ACHN (cell line): ENCODE measurements at regions not wholly inside any gene's neighbourhood (a gene's known extent, or its start where the extent isn't known, plus 50 kb on each side); places are given as distances from the start of the nearest gene placed in this dataset.

Experiments
- DNase-seq: peaks from one replicate; pipeline ENCODE4 v3.0.0-alpha.2; 2015
- in situ Hi-C: cut with HindIII; loops from 2 replicates; pipeline ENCODE4 v1.10.0; 2017; ENCODE audit warnings: low sequenced_read_pairs, low pct_ligation_motif_present, low pct_unique_long_range_greater_than_20kb

DNA sequence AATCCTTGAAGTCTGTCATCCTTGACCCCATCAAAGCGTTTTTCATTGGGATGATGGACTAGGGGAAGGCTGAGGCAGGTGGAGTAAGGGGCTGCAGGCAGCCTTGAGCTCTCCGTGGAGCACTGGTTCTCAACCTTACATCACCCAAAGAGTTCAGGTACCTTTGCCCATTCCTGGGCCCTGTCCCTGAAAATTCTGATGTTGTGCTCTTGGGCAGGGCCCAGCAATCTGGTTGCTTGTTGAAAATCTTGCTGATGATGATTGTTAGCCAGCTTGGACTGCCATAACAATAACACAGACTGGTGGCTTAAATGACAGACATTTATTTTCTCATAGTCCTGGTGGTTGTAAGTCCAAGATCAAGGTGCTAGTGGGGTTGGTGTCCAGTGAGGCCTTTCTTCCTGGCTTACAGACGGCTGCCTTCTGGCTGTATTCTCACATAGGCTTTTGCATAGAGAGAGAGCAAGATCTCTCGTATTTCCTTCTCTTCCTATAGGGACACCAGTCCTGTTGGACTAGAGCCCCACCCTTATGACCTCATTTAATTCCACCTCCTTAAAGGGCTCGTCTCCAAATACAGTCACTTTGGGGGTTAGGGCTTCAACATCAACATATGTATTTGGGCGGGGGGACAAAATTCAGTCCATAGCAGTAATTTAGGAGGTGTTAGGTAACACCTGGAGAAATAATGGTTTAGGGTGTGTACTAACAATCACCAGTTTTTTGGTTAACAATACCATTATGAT lies 104.9 kb downstream of the PLEKHG1 start:
- in situ Hi-C loops, result no loop called here
- DNase-seq, result no peak

DNA sequence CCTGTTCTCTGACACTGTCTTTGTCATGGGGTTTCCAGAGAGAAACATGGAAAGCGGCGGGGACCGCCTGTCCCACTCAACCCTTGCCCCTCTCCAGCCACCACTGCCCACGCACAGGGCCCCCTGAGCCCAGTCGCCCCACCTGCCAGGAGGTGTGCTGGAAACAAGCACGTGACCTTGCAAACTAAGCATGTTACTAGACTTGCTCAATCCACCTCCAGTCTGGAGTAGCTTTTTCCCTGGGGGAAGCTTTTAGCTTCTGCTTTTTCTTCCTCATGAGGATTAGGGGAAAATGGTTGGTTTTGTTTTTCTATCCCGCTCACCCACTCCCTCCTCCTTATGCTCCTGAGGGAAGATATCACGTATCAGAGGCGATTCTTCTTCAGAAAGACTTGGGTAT lies 105.7 kb downstream of the PLEKHG1 start:
- DNase-seq, result no peak
- in situ Hi-C loops, result no loop called here

DNA sequence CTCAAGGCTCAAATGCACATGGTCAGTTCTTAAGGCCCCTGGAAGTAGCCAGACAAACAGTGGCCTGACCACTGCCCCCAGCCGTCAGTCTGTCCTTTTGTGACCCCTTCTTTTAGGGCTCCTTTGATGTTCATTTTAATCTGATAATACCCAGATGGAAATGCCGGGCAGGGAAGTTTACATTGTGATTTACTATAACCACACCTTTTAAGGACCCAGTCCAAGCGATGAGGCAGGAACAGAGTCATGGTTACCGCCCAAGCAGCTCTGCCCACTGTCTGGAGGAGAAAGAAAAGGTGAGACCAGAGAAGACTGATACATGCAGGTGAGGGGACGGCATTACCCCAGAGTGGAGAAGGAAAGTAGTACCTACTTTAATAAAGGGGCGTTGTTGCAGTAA lies 110.6 kb downstream of the PLEKHG1 start:
- in situ Hi-C loops, result no loop called here
- no peak for DNase-seq

DNA sequence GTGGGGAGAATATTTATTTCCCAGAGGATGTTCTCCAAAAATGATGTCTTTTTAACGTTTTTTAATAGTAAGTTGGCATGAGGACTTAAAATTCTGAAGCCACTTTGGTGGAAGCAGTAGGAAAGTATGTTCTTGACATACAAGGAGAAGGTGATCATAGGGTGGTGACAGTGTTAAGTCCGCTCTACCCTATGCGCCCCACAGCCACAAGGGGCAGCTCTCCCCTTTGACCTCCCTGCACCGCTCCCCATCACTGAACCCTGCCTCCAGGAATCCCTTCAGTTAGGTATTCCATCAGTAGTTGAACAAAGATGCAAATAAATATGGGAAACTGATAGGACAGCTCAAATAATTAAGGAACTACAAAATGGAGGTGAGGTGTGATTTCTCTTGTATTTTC lies 111.4 kb downstream of the PLEKHG1 start:
- DNase-seq, result no peak
- in situ Hi-C loops, result no loop called here

DNA sequence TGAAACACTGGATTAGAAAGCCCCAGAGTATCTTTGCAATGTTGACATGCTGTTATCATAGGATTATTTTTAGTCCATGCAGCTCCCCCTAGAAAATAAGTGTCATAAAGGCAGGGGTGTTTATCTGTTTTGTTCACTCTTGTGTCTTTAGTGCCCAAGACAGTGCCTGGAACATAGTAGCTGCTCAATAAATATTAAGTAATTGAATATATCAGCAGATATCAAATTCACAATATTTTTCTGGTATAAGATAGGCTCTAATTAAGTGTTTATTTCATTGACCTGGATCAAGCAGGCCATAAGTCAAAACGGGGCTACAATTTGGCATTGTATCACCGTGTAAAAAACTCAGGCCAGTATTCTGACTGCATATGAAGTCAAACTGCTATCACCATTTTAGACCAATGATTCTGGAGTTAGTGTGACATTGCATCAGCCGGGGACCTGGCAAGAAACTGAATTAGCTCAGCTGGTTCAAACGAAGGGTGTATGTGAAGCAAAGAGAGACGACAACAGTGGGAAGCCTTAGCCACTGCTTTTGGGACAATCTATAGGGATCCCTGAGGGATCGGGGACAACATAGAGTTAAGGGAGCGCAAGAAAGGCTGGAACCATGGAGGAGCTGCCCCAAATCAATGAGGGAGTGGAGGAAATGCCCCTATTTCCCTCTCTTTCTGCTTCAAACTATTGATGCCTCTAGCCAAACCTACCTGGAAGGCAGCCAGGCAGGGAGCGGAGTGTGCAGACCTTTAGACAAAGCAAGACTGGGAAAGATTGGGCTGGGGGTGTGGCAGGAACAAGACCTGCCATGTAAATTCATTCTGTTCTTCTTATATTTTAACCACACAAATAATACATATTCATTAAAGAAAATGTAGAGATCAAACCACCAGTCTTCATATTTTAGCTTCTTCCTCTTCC lies 112.2 kb downstream of the PLEKHG1 start:
- in situ Hi-C loops, result no loop called here
- DNase-seq, result no peak

DNA sequence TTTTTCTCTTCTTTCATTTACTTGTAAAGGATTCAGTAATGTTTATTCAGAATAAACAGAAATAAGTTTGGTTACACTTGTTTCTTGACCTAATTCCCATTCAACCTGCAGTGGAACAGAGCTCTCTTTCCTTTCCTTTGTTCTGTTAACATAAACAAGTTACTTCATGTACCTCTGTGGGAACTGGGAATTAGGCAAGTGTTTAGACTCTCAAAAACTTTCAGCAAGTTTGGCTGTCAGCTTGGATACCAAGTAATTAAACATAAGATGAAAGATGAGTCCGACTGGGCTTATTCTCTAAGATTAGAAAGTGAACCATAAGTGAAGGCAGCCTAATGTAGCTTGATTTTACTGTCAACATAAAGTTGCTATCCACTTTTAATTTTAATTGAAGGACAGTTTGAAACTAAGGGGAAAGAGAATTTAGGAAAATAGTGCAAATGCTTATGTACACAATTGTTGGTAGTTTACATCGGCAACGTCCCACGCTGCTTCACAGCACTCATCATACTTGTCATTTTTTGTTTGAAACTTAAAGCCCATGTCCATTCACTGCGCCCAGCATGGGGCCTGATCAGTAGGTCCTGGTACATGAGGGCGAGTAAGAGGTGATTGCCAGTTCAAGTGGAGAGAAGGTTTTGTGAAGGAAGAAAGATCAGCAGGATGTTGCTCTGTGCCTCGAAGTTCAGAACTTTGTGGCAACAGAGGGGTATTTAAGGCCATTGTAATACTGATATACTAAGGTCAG lies 113.0 kb downstream of the PLEKHG1 start:
- DNase-seq, result no peak
- in situ Hi-C loops, result no loop called here

DNA sequence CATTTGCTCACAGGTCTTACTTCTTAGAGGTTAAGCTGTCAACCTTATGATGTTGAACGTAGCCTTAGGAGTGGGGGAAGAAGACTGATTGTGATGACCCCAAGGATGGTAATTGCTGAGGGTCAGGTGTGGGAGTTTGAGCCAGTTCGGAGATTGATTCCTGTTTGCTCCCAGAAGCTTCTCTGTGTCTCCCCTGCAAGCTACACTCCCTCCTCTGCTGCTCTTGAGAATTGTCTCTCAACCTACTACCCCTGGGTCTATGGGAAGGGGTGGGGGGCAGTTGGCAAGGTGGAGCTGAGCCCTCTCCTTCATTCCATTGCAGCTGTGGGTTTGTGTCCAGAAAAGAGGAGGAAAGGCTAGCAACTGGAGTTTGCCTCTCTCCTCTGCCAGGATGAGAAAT lies 113.8 kb downstream of the PLEKHG1 start:
- in situ Hi-C loops, result no loop called here
- DNase-seq, result no peak

DNA sequence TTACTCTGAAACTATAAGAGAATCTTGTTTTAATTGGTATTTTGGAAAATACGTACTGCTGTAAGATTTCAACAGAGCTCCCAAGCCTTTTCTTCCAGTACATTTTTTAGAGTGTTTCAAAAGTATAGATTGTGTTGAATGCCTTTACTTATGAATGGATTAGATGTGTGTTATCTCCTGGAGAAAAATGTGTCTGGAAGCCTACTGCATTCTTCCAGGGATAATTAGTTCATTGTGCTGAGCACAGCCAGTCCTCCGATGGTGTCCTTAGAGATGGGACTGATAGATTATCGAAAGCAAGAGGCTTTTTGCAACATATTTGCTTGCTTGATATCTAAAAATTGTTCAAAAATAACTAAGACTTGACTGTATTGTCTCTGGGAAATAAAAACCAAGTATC lies 114.2 kb downstream of the PLEKHG1 start:
- in situ Hi-C loops, result no loop called here
- no peak for DNase-seq

DNA sequence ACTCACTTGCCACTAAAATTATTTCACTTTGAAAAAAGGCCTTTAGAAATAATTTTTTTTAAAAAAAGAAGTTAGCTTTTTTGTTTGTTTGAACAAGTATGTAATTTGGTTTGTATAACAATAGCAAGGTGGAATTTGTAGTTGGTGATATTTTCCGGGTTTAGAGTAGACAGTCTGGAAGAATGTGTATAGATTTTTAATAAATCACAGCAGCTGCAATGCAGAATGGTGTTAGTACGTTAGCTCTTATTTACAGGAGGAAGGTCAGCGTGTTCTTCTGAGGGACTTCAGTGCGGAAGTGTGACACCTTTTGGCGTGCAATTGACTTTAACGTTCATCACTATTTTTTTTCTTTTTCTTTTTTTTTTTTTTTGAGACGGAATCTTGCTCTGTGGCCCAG lies 115.4 kb downstream of the PLEKHG1 start:
- no peak for DNase-seq
- in situ Hi-C loops, result no loop called here

DNA sequence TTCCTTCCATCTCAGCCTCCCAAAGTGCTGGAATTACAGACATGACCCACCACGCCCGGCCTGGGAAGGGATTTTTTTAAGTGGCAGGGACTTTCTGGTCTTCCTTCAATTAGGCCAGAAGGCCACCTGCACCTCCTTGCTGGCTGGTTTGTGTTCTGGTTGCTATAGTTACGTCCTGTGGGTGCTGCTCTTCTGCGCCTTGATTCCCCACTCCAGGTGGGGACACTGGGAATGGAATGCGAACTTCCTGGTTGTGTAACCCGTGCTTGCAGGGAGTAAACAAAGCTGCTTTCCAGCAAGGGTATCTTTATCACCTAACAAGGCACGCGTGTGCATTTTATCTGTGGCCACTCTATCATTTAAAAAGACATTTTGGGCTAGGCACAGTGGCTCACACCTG lies 117.7 kb downstream of the PLEKHG1 start:
- in situ Hi-C loops, result no loop called here
- DNase-seq, result no peak

DNA sequence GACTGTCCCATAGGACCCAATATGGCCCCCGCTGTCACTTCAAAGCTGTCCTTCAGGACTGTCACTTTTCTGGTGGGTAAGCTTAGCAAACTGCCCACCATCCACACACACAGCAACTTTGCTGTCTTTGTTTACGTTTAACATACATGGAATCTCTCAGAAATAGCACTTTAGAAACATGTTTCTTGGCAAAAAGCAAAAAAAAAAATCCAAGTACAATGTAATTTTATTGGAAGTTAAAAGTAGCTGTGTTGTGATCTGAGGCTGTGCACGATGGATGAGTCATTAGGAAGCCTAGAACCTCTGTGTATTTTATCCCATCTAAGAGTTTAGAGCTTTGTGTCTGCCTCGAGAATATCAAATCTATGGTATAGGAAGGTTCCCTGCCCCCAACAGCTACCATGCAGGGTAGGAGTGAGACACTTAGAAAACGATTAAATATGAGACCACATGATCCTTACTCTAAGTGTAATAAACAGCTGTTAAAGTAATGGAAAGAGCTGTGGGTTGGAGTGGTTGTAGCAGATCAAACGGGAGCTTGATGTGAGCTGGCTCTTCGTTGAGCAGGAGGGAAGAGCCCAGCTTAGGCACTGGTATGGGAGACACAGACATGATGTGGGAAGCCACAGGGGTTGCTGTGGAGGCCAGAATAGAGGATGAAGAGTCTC lies 119.5 kb downstream of the PLEKHG1 start:
- in situ Hi-C loops, result no loop called here
- no peak for DNase-seq

DNA sequence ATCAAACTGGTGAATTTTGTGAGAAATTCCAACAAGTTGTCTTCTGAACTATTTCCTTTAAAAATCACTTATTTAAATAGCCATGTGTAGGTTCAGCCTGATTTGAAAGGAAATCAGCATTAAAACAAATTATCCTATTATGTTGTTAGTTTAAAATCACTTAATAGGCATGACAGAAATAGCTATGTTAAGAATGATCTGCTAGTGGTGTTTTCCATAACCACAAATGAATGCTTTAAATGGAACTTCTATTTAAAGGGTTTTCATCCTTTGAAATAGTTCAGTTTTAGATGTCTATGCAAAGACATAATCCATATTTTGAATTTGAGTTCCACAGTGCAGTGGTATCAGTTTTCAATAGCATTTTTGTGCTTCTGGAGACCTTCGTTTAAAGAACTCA lies 120.1 kb downstream of the PLEKHG1 start:
- no peak for DNase-seq
- in situ Hi-C loops, result no loop called here

DNA sequence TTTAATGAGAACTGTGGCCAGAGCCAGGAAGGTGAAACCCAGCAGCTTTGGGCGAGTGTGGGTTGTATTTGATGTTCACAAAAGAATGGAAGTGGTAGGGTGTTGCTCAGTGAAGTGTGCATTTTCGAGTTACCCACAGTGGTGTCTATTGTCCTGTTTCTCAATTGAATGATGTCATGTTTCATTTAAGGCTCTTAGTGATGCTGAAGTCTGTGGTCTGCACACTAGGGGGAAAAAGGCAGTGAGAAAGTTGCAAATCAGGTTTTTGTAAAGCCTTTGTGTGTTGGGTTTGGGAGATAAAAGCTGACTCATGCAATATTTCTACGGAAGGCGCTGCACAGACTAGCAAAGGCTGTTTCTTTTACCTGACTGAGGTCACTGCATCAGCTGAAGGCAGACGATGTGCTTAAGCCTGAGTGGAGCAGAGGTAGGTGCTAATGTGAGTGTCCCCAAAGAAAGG lies 121.1 kb downstream of the PLEKHG1 start:
- in situ Hi-C loops, result no loop called here
- DNase-seq, result no peak

DNA sequence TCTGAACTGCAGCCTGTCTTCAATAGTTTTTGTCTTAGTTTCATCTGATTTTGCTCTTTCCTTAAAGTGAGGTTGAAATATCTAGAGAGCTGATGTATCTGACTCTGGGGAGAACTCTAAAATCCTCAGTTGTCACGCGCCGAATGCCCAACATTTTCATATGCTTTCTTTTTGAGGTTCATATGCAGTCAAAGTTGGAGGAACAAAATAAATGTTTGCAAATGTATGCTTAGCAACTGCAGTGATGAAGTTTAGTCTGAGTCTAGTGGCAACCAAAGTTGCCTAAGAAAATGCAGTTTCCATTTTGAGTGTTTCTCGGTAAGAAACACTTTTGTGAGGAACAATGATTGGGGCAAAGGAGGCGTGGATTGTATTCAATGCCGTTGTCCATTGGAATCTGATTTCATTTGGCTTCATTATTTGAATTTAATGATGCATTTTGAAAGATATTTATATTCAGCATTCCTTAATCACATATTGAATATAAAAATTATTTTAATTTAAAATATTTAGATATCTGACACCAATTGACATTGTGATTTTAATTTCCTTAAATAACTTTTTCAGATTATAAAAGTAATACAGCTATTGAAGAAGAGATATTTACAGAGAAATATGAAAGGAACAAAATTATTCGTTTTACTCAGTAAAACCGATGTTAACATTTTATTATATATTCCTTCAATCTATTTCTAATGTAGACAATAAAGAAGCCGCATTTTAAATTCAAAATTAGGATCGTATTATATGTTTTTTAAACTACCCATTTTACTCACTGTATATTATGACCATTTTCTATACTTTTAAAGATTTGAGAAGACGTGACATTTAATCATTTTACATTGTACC lies 122.0 kb downstream of the PLEKHG1 start:
- in situ Hi-C loops, result no loop called here
- no peak for DNase-seq

DNA sequence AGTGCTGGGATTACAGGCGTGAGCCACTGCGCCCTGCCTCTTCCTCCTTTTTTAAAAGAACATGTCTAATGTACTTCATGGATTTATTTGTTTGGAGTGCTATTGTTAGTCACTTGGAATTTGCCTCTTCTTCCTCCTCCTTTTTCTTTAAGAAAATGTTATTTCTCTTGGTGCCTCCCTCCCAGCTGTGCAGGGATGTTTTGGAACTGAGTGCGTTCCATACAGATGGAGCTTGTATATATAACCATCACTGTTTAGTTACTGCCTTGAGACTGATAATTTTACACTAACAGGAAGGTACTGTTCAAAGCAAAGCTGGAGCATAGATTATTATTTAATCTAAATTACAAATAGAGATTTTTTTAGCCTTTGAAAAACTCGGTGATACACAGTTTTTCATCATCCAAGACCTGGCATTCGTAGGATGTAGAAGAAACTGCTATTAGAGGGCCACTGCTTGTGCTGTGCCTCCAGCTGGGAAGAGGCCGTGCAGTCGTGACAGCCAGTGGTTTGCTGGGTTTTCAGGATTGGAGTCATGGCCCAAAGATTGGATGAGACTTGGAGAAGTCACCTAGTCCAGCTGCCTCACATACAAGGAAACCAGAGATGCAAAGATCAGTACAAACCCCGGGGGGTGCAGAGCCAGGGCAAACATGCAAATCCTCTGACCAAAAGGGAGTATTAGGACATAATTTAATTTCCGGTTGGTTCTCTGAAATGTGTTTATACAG lies 123.1 kb downstream of the PLEKHG1 start:
- DNase-seq, result no peak
- in situ Hi-C loops, result no loop called here

DNA sequence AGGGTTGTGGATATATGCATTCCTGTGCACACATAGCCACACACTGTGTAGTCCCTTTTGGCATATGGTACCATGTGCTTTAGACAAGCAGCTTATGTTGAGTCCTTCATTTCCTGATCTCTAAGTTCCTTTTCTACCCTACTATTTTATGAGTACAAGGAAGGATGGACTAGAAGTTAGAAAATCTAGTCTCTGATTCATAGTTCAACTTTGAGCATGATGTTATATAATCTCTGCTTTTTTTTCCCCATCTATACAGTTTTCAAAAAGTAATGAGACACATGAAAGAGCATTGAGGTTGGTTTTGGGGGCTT lies 123.6 kb downstream of the PLEKHG1 start:
- no peak for DNase-seq
- in situ Hi-C loops, result no loop called here

DNA sequence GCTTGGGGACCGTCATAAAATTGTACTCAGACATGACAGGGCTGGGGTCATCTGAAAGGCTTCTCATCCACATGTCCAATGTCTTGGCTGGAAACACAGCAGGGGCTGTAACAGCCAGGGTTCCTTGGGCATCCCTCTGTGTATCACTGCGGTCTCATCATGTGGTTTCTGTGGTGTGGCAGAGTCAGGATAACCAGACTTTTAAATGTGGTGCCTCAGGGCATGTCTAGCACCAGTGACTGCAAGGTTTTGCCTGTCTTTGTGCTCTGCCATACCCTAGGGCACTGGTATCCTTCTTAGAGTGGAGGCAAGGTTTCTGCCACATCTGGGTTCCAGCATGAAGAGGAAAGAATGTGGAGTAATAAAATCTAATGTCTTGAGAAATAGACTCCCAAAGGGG lies 124.2 kb downstream of the PLEKHG1 start:
- DNase-seq, result no peak
- in situ Hi-C loops, result no loop called here
